ENCODE measurements at regions not wholly inside any gene's neighbourhood (a gene's known extent, or its start where the extent isn't known, plus 50 kb on each side); places are given as distances from the start of the nearest gene placed in this dataset.
A peak's percentile ranks its signal among the peaks of the same experiment; 100 is the strongest.
"Not testable (repeated sequence)": the region's sequence is repeated elsewhere in the genome, so short reads cannot be mapped to it uniquely, and the experiment has no call there.

DNA sequence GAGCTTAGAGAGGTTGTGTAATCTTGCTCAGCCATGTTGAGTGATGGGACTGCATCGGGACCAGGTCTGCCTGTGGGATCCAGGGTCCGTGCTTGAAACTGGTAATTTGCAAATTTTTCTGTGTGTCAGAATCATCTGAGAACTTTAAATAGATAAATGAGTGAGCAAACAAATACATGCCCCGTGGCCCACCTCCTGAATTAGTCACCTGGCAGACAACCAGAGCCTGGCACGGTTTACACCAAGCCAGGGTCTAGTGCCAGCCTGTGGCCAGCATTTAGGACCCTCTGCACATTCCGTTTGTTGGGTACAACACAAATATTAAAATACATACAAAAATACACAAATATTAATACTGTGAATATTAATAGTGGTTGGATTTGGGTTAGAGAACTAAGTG, 90.6 kb upstream of the STOX2 start:
- no peak overlapping the region for H3K4me3 ChIP-seq (ENCODE audit: low read length)
- TF ChIP-seq, protein P1, sequence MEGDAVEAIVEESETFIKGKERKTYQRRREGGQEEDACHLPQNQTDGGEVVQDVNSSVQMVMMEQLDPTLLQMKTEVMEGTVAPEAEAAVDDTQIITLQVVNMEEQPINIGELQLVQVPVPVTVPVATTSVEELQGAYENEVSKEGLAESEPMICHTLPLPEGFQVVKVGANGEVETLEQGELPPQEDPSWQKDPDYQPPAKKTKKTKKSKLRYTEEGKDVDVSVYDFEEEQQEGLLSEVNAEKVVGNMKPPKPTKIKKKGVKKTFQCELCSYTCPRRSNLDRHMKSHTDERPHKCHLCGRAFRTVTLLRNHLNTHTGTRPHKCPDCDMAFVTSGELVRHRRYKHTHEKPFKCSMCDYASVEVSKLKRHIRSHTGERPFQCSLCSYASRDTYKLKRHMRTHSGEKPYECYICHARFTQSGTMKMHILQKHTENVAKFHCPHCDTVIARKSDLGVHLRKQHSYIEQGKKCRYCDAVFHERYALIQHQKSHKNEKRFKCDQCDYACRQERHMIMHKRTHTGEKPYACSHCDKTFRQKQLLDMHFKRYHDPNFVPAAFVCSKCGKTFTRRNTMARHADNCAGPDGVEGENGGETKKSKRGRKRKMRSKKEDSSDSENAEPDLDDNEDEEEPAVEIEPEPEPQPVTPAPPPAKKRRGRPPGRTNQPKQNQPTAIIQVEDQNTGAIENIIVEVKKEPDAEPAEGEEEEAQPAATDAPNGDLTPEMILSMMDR (conservative IDR thresholded peaks at IDR 0.05; ENCODE audit: low read length): no peak
- no peak for DNase-seq (ENCODE audit: low read depth)

DNA sequence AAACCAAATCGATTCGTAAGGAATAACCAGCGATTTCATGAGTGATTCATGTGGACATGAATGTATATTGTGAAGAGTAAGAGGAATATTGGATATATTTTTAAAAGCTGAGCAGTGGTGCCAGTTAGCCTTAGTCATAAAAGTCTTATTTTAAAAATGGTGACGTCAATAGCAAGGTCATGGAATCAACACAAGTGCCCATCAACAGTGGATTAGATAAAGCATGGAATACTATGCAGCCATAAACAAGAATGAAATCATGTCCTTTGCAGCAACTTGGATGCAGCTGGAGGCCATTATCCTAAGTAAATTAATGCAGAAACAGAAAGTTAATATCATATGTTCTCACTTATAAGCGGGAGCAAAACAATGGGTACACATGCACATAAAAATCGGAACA, 89.0 kb upstream of the STOX2 start:
- H3K4me3 ChIP-seq (ENCODE audit: low read length): no peak overlapping the region
- TF ChIP-seq, protein P1 (conservative IDR thresholded peaks at IDR 0.05; ENCODE audit: low read length): no peak
- no peak for DNase-seq (ENCODE audit: low read depth)

DNA sequence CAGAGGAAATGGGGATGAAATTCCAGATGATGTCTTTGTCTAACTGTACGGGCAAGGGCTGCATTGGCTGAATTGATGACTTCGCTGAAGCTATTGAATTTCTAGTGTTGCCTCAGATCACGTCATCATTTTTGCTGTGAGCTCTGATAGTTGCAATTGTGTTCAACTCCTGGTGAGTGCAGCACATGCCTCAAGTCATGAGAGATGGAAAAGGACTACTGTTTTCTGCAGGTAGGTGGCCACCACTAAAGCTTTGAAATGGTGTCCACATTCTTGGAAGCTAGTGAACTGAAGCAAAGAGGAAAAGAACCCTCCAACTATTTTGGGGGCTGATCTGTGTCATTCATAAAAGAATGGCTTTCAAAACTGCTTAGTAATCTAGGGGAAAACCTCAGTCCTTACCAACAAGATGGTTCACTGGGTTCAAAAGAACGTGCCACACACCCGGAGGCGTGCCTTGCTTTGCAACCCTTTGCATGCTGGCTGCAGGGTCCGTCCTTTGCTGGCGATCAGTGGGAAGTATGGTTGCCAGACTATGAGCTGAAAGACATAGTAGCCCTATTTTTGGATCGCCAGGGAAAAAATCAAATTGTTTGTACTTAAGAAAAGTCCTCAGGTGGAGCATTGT, 88.1 kb upstream of the STOX2 start:
- TF ChIP-seq, protein P1 (conservative IDR thresholded peaks at IDR 0.05; ENCODE audit: low read length): no peak
- DNase-seq (ENCODE audit: low read depth): no peak
- H3K4me3 ChIP-seq (ENCODE audit: low read length): no peak overlapping the region

DNA sequence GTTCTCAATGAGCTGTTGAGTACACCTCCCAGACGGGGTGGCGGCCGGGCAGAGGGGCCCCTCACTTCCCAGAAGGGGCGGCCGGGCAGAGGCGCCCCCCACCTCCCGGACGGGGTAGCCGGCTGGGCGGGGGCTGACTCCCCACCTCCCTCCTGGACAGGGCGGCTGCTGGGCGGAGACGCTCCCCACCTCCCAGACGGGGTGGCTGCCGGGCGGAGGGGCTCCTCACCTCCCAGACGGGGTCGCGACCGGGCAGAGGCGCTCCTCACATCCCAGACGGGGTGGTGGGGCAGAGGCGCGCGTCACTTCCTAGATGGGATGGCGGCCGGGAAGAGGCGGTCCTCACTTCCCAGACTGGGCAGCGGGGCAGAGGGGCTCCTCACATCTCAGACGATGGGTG, 86.5 kb upstream of the STOX2 start:
- DNase-seq (ENCODE audit: low read depth); H3K4me3 ChIP-seq (ENCODE audit: low read length): not testable (repeated sequence)

DNA sequence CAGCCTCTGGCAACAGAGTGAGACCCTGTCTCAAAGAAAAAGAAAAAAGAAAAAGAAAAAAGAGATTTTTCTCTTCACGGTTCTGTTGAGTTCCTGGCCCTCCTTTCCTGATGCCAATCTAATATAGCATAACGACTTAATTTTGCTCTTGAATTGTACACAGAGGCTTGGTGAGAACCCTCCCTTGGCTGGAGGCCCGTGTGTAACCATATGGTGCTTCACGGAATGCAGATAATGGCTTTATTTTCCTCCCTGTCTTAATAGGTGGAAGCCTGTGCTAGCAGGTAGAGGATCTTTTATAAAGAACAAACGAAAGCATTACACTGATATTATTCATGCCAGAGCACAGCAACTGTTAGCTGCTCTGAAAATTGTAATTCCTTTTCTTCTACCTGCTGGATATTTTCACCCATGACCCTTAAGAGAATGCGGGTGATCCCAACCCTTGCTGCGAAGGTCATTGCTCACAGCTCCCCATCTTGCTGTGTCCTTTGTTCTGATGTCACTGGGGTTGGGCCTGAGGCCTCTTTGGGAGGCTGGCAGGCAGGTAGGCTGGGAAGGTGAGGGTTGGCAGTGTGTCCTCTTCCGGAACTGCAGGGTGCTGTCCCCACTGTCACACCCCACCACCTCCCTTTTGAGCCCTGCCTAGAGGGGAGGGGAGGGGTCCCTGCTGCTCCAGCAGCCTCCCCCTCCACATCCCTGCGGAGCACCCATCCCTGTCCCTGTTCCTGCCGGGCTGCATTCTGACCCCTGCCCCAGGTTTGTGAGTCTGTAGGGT, 83.8 kb upstream of the STOX2 start:
- no peak for DNase-seq (ENCODE audit: low read depth)
- no peak overlapping the region for H3K4me3 ChIP-seq (ENCODE audit: low read length)
- TF ChIP-seq, protein P1 (conservative IDR thresholded peaks at IDR 0.05; ENCODE audit: low read length): no peak

DNA sequence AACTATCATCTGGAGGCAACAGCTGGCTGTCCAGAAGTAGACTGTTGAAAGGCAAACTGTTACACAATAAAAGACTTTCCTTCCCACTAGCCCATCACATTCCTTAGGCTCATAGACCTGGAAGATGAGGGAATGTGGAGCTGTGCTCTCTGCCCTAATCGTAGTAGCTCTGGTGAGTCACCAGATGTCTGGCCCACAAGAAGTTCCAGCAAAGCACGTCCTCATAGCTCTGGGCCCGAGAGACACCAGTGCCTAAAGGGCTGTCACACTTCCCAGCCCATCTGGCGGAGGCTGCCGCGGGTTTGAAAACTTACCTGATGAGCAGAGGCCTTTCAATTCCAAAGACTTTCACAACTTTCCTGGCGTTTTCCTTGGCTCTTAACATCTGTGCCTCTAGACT, 81.7 kb upstream of the STOX2 start:
- TF ChIP-seq, protein P1 (conservative IDR thresholded peaks at IDR 0.05; ENCODE audit: low read length): no peak
- DNase-seq (ENCODE audit: low read depth): peak; percentile 75
- H3K4me3 ChIP-seq (ENCODE audit: low read length): no peak overlapping the region

DNA sequence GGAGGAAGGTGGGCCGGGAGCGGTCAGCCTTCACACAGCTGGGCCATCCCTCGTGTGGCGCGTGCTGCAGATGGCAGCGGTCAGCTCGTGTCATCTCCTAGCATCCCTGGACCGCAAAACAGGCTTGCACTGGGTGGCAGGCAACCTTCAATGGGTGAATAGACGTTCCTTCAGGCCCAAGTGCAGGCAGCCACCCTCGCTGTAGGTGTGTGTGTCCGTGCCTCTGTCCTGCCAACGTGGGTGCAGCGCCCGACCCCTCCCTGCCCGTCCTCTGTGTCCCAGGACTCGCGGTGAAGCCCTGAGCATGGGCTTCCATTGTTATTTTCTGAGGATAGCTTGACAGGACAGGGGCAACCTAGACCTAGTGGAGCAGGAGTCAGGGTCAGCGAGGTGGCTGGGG, 79.8 kb upstream of the STOX2 start:
- DNase-seq (ENCODE audit: low read depth): no peak
- no peak overlapping the region for H3K4me3 ChIP-seq (ENCODE audit: low read length)

More for the DNA sequence above, 79.8 kb upstream of the STOX2 start:
- TF ChIP-seq, protein P1 (conservative IDR thresholded peaks at IDR 0.05; ENCODE audit: low read length): no peak
